ENCODE measurements at regions not wholly inside any gene's neighbourhood (a gene's known extent, or its start where the extent isn't known, plus 50 kb on each side); places are given as distances from the start of the nearest gene placed in this dataset.
A peak's percentile ranks its signal among the peaks of the same experiment; 100 is the strongest.

DNA sequence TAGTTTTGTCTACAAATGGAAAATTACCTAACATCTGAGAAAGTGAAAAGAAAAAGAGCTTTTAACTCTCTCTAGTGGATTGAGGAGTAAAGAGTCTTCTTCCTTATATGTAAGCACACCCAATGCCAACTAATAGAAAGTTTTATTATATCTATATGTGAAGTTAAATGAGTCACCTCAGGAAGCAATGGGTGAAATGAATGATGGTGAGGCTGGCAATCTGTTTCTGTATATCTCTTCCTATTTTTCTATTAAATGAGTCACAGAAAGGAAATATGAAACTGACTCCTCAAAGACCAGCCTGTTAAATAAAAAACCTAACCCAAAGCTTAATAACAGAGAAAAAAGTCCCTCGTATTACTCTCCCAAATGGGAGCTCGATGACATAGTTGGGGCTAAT is 71.3 kb downstream of the OTOR start:
- no peaks in the 10 kb centered on the region for H3K4me1 ChIP-seq (ENCODE audit: insufficient read depth, low read length)
- H3K9ac ChIP-seq (ENCODE audit: low read length) = no peak overlapping the region
- H3K36me3 ChIP-seq (ENCODE audit: insufficient read depth, low read length) = no peaks in the 10 kb centered on the region
- H3K79me2 ChIP-seq (ENCODE audit: insufficient read depth, low read length) = no peaks in the 10 kb centered on the region
- TF ChIP-seq, protein P1, sequence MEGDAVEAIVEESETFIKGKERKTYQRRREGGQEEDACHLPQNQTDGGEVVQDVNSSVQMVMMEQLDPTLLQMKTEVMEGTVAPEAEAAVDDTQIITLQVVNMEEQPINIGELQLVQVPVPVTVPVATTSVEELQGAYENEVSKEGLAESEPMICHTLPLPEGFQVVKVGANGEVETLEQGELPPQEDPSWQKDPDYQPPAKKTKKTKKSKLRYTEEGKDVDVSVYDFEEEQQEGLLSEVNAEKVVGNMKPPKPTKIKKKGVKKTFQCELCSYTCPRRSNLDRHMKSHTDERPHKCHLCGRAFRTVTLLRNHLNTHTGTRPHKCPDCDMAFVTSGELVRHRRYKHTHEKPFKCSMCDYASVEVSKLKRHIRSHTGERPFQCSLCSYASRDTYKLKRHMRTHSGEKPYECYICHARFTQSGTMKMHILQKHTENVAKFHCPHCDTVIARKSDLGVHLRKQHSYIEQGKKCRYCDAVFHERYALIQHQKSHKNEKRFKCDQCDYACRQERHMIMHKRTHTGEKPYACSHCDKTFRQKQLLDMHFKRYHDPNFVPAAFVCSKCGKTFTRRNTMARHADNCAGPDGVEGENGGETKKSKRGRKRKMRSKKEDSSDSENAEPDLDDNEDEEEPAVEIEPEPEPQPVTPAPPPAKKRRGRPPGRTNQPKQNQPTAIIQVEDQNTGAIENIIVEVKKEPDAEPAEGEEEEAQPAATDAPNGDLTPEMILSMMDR (IDR thresholded peaks at IDR 0.05; ENCODE audit: insufficient read depth, low read depth, low read length) = no peak
- TF ChIP-seq EZH2 (IDR thresholded peaks at IDR 0.05; ENCODE audit: insufficient read depth, low read length) = no peak
- FAIRE-seq = no peak
- H3K27me3 Mint-ChIP-seq (ENCODE audit: low read depth, unreplicated experiment) = peaks cover 8% of the 10 kb centered on the region
- no peak overlapping the region for H3K4me3 Mint-ChIP-seq (ENCODE audit: unreplicated experiment)
- H2AFZ ChIP-seq (ENCODE audit: low read depth, low read length) = no peak overlapping the region
- H3K9me3 Mint-ChIP-seq (ENCODE audit: unreplicated experiment) = no peaks in the 10 kb centered on the region
- no peak overlapping the region for H3K4me2 ChIP-seq (ENCODE audit: low read length)
- no peak for DNase-seq (ENCODE audit: low read depth)
- no peak overlapping the region for H3K4me3 ChIP-seq (ENCODE audit: insufficient read depth, low read depth, low read length)
- no peaks in the 10 kb centered on the region for H3K27me3 ChIP-seq (ENCODE audit: insufficient read depth, low read length)
- H3K9me3 ChIP-seq (ENCODE audit: insufficient read depth, low read depth, low read length) = no peaks in the 10 kb centered on the region
- no peaks in the 10 kb centered on the region for H4K20me1 ChIP-seq (ENCODE audit: insufficient read depth, low read length)
- H3K27ac Mint-ChIP-seq (ENCODE audit: unreplicated experiment) = no peak overlapping the region
- no peaks in the 10 kb centered on the region for H3K4me1 Mint-ChIP-seq (ENCODE audit: low read depth, unreplicated experiment)
- H3K27ac ChIP-seq (ENCODE audit: low read depth, low read length) = no peak overlapping the region
- H3K36me3 Mint-ChIP-seq (ENCODE audit: low read depth, unreplicated experiment) = no peaks in the 10 kb centered on the region

DNA sequence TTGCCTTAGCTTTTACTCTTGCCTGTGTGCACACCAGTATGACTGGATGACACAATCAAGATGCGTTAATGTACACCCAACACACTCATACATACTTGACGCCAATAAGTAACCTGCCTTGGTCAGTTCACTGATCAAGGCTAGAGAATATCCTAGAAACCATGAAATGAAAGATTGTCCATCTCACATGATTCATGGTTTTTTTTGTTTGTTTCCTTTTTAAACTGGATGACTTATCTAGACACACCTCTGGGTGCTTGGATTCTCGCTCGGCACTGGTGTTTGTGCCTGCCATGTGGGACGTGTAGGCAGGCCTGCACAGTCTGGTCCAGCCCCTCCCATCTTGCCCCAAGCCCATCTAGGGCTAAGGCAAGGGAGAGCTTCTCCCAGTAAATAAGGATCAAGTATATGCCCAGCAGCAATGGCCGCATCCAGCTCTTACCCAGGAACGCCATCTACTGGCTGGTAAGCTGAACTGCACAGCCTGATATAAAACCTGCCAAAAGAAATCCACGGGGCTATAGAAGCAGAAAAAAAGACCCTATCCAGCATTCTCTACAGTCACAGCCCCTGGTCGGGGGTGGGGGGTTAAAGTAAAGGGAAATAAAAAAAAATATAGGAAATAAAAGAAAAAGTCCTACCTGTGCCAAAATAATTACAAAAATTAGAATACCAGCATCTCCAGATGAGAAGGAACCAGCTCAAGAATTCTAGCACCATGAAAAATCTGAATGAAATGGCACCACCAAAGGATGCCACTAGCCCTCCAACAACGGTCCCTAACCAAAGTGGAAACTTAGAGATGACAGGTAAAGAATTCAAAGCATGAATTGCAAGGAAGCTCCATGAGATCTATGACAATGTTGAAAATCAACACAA is 73.3 kb downstream of the OTOR start:
- peak; percentile 6 for DNase-seq (ENCODE audit: low read depth)

More for the DNA sequence above, 73.3 kb downstream of the OTOR start:
- Histone ChIP-seq H3K27ac (ENCODE audit: low read depth, low read length) (no peak overlapping the region), H3K4me2 (ENCODE audit: low read length) (no peak overlapping the region), H2AFZ (ENCODE audit: low read depth, low read length) (no peak overlapping the region), H3K36me3 (ENCODE audit: insufficient read depth, low read length) (no peaks in the 10 kb centered on the region), H3K27me3 (ENCODE audit: insufficient read depth, low read length) (peaks cover 2% of the 10 kb centered on the region), H3K4me1 (ENCODE audit: insufficient read depth, low read length) (no peaks in the 10 kb centered on the region), H3K9ac (ENCODE audit: low read length) (no peak overlapping the region), H3K79me2 (ENCODE audit: insufficient read depth, low read length) (no peaks in the 10 kb centered on the region), H3K9me3 (ENCODE audit: insufficient read depth, low read depth, low read length) (no peaks in the 10 kb centered on the region), H4K20me1 (ENCODE audit: insufficient read depth, low read length) (no peaks in the 10 kb centered on the region), H3K4me3 (ENCODE audit: insufficient read depth, low read depth, low read length) (no peak overlapping the region)
- Mint-ChIP-seq H3K4me1 (ENCODE audit: low read depth, unreplicated experiment) (no peaks in the 10 kb centered on the region), H3K9me3 (ENCODE audit: unreplicated experiment) (peaks cover 5% of the 10 kb centered on the region), H3K4me3 (ENCODE audit: unreplicated experiment) (no peak overlapping the region), H3K27me3 (ENCODE audit: low read depth, unreplicated experiment) (peaks cover 6% of the 10 kb centered on the region), H3K27ac (ENCODE audit: unreplicated experiment) (no peak overlapping the region), H3K36me3 (ENCODE audit: low read depth, unreplicated experiment) (no peaks in the 10 kb centered on the region)
- FAIRE-seq = no peak
- TF ChIP-seq, protein P1 (IDR thresholded peaks at IDR 0.05; ENCODE audit: insufficient read depth, low read depth, low read length) = peak; percentile 79
- no peak for TF ChIP-seq EZH2 (IDR thresholded peaks at IDR 0.05; ENCODE audit: insufficient read depth, low read length)
